Activated T-helper 17 cell treated with anti-CD3 and anti-CD28 coated beads, Interleukin-2, amount 50 U/mL, for 72 hours (primary cell): ENCODE measurements at regions not wholly inside any gene's neighbourhood (a gene's known extent, or its start where the extent isn't known, plus 50 kb on each side); places are given as distances from the start of the nearest gene placed in this dataset.
"Not testable (repeated sequence)": the region's sequence is repeated elsewhere in the genome, so short reads cannot be mapped to it uniquely, and the experiment has no call there.

Source experiments
- ATAC-seq: fragments of 150-1000 bp; cut with Tn5 transposase; replicated peaks from 2 replicates; pipeline ENCODE4 v1.10.0; 2021; ENCODE audit warnings: mild to moderate bottlenecking, moderate library complexity
- H3K27ac Mint-ChIP-seq: one replicate; pipeline ENCODE4 v1.8.0; 2022; ENCODE audit warnings: mixed read lengths
- H3K27me3 Mint-ChIP-seq: one replicate; pipeline ENCODE4 v1.8.0; 2022; ENCODE audit warnings: mixed read lengths
- H3K36me3 Mint-ChIP-seq: one replicate; pipeline ENCODE4 v1.8.0; 2022; ENCODE audit warnings: low read depth, mild to moderate bottlenecking, mixed read lengths
- H3K4me1 Mint-ChIP-seq: one replicate; pipeline ENCODE4 v1.8.0; 2022; ENCODE audit warnings: mixed read lengths
- H3K4me3 Mint-ChIP-seq: one replicate; pipeline ENCODE4 v1.8.0; 2022; ENCODE audit warnings: mild to moderate bottlenecking, mixed read lengths
- H3K9me3 Mint-ChIP-seq: one replicate; pipeline ENCODE4 v1.8.0; 2022; ENCODE audit warnings: mixed read lengths

GRCh38 chr4:159592898-159593556 lies 490.1 kb downstream of the RAPGEF2 start:
- Mint-ChIP-seq H3K36me3 (no peaks in the 10 kb centered on the region), H3K27ac (no peak overlapping the region)

GRCh38 chr4:159593681-159594080 lies 490.8 kb downstream of the RAPGEF2 start:
- H3K36me3 Mint-ChIP-seq: no peaks in the 10 kb centered on the region
- ATAC-seq: no peak
- no peaks in the 10 kb centered on the region for H3K4me1 Mint-ChIP-seq
- no peaks in the 10 kb centered on the region for H3K27me3 Mint-ChIP-seq
- H3K4me3 Mint-ChIP-seq: no peak overlapping the region
- no peak overlapping the region for H3K27ac Mint-ChIP-seq
- H3K9me3 Mint-ChIP-seq: no peaks in the 10 kb centered on the region

More at GRCh38 chr4:159592898-159593556, 490.1 kb downstream of the RAPGEF2 start:
- no peaks in the 10 kb centered on the region for H3K4me1 Mint-ChIP-seq
- ATAC-seq: no peak
- H3K4me3 Mint-ChIP-seq: no peak overlapping the region
- no peaks in the 10 kb centered on the region for H3K27me3 Mint-ChIP-seq
- no peaks in the 10 kb centered on the region for H3K9me3 Mint-ChIP-seq

GRCh38 chr4:159594576-159594975 lies 491.7 kb downstream of the RAPGEF2 start:
- Mint-ChIP-seq H3K9me3 (no peaks in the 10 kb centered on the region), H3K4me3 (no peak overlapping the region), H3K27ac (no peak overlapping the region), H3K4me1 (no peaks in the 10 kb centered on the region), H3K36me3 (no peaks in the 10 kb centered on the region), H3K27me3 (no peaks in the 10 kb centered on the region)
- no peak for ATAC-seq

- H3K27ac Mint-ChIP-seq, H3K27me3 Mint-ChIP-seq, ATAC-seq, H3K4me1 Mint-ChIP-seq, H3K9me3 Mint-ChIP-seq, H3K4me3 Mint-ChIP-seq, H3K36me3 Mint-ChIP-seq: not testable (repeated sequence)
Measured at GRCh38 chr4:159595101-159595500, 492.2 kb downstream of the RAPGEF2 start.

GRCh38 chr4:159598602-159599001 lies 495.7 kb downstream of the RAPGEF2 start:
- Mint-ChIP-seq H3K36me3 (no peaks in the 10 kb centered on the region), H3K27me3 (no peaks in the 10 kb centered on the region), H3K27ac (no peak overlapping the region), H3K4me3 (no peak overlapping the region), H3K4me1 (no peaks in the 10 kb centered on the region), H3K9me3 (no peaks in the 10 kb centered on the region)
- no peak for ATAC-seq

DNA sequence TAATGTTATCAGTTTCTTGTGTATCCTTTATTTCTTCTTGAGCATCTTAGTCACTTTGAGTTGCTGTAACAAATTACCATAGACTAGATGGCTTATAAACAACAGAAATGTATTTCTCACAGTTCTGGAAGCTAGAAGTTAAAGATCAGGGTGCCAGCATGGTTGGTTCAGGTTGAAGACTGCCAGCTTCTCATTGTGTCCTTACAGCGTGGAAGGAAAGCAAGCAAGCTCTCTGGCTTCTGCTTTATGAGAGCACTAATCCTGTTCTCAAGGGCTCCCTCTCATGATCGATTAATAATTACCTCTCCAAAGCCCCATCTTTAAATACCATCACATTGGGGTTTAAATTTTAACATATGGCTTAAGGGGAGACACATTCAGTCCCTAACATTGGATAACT lies 497.2 kb downstream of the RAPGEF2 start:
- no peaks in the 10 kb centered on the region for H3K4me1 Mint-ChIP-seq
- no peak for ATAC-seq
- no peaks in the 10 kb centered on the region for H3K9me3 Mint-ChIP-seq
- H3K4me3 Mint-ChIP-seq: no peak overlapping the region
- no peak overlapping the region for H3K27ac Mint-ChIP-seq
- H3K36me3 Mint-ChIP-seq: no peaks in the 10 kb centered on the region
- no peaks in the 10 kb centered on the region for H3K27me3 Mint-ChIP-seq

DNA sequence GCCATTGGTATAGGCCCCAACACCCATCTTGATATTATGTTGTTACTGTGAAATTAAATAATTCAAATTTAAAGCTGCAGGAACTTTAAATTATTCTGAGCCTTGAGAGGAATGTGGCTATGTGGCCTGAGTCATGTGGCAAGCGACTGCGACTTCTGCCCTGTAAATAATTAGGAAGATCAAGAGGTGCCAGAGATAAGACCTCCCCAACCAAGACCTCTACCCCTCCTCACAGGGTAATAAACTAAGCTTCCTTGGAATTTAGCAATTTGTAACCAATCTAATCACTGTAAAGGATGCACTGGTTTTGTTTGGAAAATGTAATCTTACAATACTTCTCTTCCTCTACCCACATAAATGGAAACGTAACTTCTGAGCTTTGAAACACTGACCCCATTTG lies 501.9 kb downstream of the RAPGEF2 start:
- Mint-ChIP-seq H3K36me3 (no peaks in the 10 kb centered on the region), H3K4me1 (no peaks in the 10 kb centered on the region), H3K9me3 (no peaks in the 10 kb centered on the region), H3K4me3 (no peak overlapping the region), H3K27ac (no peak overlapping the region), H3K27me3 (no peaks in the 10 kb centered on the region)
- ATAC-seq: no peak

- no peaks in the 10 kb centered on the region for H3K4me1 Mint-ChIP-seq
- no peaks in the 10 kb centered on the region for H3K27me3 Mint-ChIP-seq
- no peak for ATAC-seq
- no peaks in the 10 kb centered on the region for H3K36me3 Mint-ChIP-seq
- H3K4me3 Mint-ChIP-seq: no peak overlapping the region
- no peaks in the 10 kb centered on the region for H3K9me3 Mint-ChIP-seq
- no peak overlapping the region for H3K27ac Mint-ChIP-seq
Measured at GRCh38 chr4:159606835-159607234, 504.0 kb downstream of the RAPGEF2 start.

GRCh38 chr4:159607809-159608208 lies 504.9 kb downstream of the RAPGEF2 start:
- ATAC-seq: no peak
- Mint-ChIP-seq H3K4me1 (no peaks in the 10 kb centered on the region), H3K27ac (no peak overlapping the region), H3K9me3 (peaks cover 5% of the 10 kb centered on the region), H3K4me3 (no peak overlapping the region), H3K36me3 (no peaks in the 10 kb centered on the region), H3K27me3 (no peaks in the 10 kb centered on the region)

GRCh38 chr4:159608436-159608835 lies 505.6 kb downstream of the RAPGEF2 start:
- Mint-ChIP-seq H3K36me3 (no peaks in the 10 kb centered on the region), H3K27ac (no peak overlapping the region), H3K4me3 (no peak overlapping the region), H3K27me3 (no peaks in the 10 kb centered on the region), H3K4me1 (no peaks in the 10 kb centered on the region), H3K9me3 (peaks cover 5% of the 10 kb centered on the region)
- no peak for ATAC-seq

DNA sequence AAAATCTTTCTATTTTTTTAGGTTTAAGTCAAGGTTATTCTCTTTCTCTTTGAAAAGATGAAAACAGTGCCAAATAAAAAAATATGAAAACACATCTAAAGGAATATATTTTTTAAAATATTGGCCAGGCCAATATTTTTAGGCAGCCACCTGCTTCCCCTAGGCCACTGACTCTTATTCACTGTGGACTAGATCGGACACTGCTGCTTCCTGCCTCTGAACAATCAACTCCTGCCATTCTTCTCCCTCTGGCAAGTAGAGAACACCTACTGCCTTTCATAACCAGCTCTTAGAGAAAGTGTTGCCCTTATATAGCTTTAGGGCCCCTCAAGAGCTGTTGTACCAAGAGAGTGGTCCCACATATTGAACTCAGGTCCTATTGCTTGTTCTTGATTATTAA lies 529.2 kb downstream of the RAPGEF2 start:
- Mint-ChIP-seq H3K4me3 (no peak overlapping the region), H3K27me3 (no peaks in the 10 kb centered on the region), H3K9me3 (no peaks in the 10 kb centered on the region), H3K36me3 (no peaks in the 10 kb centered on the region), H3K27ac (no peak overlapping the region), H3K4me1 (no peaks in the 10 kb centered on the region)
- no peak for ATAC-seq

DNA sequence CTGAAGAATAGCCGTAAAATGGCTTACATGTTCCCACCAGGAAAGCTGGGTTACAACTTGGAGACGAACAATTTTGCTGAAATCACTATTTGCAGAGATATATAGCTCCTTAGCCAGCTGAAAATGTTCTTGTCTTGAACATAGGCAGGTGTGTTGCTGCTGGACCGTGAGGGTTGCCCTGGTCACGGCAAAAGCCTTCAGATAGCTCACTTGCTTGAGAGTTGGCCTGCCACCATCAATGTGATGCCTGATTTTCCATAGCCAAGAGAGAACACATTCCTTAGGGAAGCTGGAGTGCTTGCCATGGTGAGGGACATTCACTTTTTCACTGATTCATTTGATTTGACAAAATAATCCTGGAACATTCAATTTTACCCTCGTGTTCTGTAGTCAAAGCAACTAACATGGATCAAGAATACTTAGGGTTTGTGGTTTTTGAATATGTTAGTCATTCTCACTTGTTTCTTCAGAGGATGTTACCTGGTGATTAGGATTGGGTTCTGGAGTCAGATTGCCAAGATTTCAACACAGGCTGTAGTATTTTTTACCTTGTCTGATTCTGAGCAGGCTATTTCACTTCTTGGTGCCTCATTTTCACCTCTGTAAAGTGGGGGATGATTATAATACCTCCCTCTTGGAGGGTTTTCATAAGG lies 536.9 kb downstream of the RAPGEF2 start:
- no peak overlapping the region for H3K27ac Mint-ChIP-seq
- H3K4me3 Mint-ChIP-seq: no peak overlapping the region
- no peaks in the 10 kb centered on the region for H3K27me3 Mint-ChIP-seq

GRCh38 chr4:159649237-159649636 lies 546.4 kb downstream of the RAPGEF2 start:
- Mint-ChIP-seq H3K27me3 (no peaks in the 10 kb centered on the region), H3K9me3 (peaks cover 13% of the 10 kb centered on the region), H3K4me1 (no peaks in the 10 kb centered on the region), H3K27ac (no peak overlapping the region), H3K36me3 (no peaks in the 10 kb centered on the region), H3K4me3 (no peak overlapping the region)
- ATAC-seq: no peak

More for the DNA sequence above, 536.9 kb downstream of the RAPGEF2 start:
- Mint-ChIP-seq H3K4me1 (no peaks in the 10 kb centered on the region), H3K36me3 (no peaks in the 10 kb centered on the region), H3K9me3 (no peaks in the 10 kb centered on the region)
- no peak for ATAC-seq

DNA sequence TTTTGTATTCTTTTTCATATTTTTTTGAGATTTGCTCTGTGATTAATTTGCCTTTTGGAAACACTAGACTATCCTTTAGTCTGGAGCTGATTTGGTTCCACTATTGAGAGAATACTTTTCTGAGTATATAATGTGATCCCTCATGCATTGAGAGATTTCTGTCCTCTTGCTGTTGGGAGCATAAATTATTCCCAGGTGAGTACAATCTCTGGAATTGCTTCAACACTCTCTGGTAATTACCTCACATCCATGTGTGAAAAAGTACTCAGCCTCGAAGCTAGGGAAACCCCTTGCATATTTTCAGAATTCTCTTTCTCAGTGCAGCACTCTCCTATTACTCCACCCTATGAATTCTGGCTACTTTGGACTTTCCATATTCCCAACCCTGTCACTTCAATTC lies 550.0 kb downstream of the RAPGEF2 start:
- Mint-ChIP-seq H3K4me1 (no peaks in the 10 kb centered on the region), H3K36me3 (no peaks in the 10 kb centered on the region), H3K27me3 (no peaks in the 10 kb centered on the region), H3K27ac (no peak overlapping the region), H3K9me3 (peaks cover 13% of the 10 kb centered on the region), H3K4me3 (no peak overlapping the region)
- no peak for ATAC-seq

DNA sequence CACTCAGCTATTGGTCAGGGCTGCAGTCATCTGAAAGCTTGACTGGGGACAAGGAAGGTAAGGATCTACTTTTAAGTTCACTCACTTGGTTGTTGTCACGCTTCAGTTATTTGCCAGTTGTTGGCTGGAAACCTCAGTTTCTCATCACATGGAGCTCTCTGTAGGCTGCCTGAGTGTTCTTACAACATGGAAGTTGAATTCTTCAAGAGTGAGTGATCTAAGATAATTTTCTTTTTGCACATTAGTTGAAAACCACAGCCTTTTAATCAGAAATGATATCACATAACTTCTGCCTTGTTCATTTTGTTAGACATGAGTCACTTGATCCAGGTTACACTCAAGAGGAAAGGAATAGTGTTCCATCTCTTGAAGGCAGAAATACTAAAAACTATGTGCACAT lies 552.7 kb downstream of the RAPGEF2 start:
- no peaks in the 10 kb centered on the region for H3K27me3 Mint-ChIP-seq
- ATAC-seq: no peak
- H3K4me3 Mint-ChIP-seq: no peak overlapping the region
- H3K9me3 Mint-ChIP-seq: peaks cover 4% of the 10 kb centered on the region
- no peak overlapping the region for H3K27ac Mint-ChIP-seq
- no peaks in the 10 kb centered on the region for H3K4me1 Mint-ChIP-seq
- H3K36me3 Mint-ChIP-seq: no peaks in the 10 kb centered on the region
